ENCODE measurements at regions not wholly inside any gene's neighbourhood (a gene's known extent, or its start where the extent isn't known, plus 50 kb on each side); places are given as distances from the start of the nearest gene placed in this dataset.
"Not testable (repeated sequence)": the region's sequence is repeated elsewhere in the genome, so short reads cannot be mapped to it uniquely, and the experiment has no call there.

DNA sequence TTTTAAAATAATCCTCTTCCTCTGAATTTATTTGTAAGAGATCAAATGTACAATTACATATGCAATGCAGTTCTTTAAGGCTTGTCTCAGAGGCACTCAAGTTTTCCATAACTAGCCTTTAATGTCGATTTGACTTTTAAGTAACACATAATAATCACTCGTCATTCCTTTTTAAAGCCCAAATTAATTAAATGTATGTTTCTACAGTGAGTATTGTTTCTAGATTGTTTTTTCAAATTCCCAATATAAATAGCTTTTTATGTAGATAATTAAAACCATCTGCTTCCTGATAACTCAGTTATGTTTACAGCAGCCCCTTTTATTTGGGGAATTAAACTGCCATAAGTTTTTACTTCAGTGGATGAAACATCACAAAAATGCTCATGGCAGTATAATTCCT lies 185.1 kb downstream of the ETNK1 start:
- DNase-seq (ENCODE audit: low read depth), result no peak

- DNase-seq (ENCODE audit: low read depth), result no peak
These were observed 187.6 kb downstream of the ETNK1 start for GRCh38 chr12:22812531-22812930.

GRCh38 chr12:22821985-22822384 lies 197.0 kb downstream of the ETNK1 start:
- DNase-seq (ENCODE audit: low read depth), result peak; percentile 5

- no peak for DNase-seq (ENCODE audit: low read depth)
These were observed 201.1 kb downstream of the ETNK1 start for GRCh38 chr12:22826026-22826425.

DNA sequence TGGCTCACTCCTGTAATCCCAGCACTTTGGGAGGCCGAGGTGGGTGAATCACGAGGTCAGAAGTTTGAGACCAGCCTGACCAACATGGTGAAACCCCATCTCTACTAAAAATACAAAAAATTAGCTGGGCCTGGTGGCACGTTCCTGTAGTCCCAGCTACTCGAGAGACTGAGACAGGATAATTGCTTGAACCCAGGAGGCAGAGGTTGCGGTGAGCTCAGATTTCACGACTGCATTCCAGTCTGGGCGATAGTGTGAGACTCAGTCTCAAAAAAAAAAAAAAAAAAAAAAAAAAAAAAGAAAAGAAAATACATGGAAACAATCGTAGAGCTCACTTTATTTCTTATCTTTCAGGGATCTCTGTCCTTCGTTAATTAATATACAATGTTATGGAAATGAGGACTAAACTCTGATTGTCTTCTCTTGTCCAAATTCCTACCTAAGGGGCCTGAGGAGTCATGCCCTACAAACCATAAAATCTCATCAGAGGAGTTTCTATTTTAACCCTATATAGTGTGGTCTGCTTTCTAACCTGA lies 201.5 kb downstream of the ETNK1 start:
- DNase-seq (ENCODE audit: low read depth), result not testable (repeated sequence)

GRCh38 chr12:22828066-22828465 lies 203.1 kb downstream of the ETNK1 start:
- no peak for DNase-seq (ENCODE audit: low read depth)

- no peak for DNase-seq (ENCODE audit: low read depth)
These were observed 210.5 kb downstream of the ETNK1 start for GRCh38 chr12:22835431-22835830.

DNA sequence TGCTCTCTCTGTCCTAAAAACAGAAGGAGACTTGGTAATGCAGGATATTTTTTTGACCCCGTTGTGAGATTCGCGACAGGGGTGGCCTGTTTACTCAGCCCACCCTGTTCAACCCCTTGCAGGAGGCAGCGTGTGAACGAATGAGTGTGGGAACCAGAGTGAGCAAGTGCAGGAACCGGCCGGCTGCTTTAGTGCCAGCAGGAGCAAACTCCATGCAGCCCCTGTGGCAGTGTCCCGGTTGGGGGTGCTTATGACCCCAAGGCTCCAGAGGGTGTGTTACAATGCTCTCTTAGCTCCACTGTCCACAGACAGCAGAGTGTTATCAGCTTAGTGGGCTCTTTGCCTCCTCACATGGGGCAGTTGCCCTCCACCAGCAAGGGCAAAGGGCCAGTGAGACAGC lies 225.2 kb downstream of the ETNK1 start:
- no peak for DNase-seq (ENCODE audit: low read depth)

GRCh38 chr12:22851532-22851931 lies 226.6 kb downstream of the ETNK1 start:
- no peak for DNase-seq (ENCODE audit: low read depth)

GRCh38 chr12:22855456-22855855 lies 230.5 kb downstream of the ETNK1 start:
- DNase-seq (ENCODE audit: low read depth), result no peak

GRCh38 chr12:22856178-22856577 lies 231.2 kb downstream of the ETNK1 start:
- DNase-seq (ENCODE audit: low read depth), result peak; percentile 47

DNA sequence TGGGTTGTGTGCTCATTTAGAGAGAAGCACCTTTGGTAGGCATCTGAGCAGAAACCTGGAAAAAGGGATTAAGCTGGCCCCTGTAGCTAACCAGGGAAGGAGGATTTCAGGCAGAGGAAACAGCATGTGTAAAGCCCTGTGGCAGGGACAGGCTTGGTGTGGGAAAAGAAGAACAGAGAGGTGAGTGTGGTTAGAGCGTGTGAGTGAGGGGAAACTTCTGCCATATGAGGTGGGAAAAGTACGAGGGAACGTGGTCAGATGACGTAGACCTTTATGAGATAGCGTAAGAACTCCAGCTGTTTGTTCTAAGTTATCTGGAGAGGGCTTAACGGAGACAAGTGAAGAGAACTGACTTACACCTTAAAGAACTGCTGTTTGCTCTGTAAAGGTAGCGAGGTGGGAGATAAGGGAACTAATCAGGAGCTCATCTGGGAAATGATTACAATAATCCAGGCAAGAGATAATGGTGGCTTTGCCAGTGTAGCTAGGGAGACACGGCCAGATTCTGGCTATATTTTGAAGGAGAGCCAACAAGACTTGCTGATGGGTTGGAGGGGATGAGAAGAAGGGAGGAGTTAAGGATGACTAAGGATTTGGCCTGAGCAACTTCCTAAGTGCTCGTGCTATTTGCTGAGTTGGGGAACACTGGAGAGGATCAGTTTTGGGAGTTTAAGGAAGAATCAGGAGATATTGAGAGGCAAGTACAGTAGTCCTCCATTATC lies 234.0 kb downstream of the ETNK1 start:
- peak; percentile 17 for DNase-seq (ENCODE audit: low read depth)

DNA sequence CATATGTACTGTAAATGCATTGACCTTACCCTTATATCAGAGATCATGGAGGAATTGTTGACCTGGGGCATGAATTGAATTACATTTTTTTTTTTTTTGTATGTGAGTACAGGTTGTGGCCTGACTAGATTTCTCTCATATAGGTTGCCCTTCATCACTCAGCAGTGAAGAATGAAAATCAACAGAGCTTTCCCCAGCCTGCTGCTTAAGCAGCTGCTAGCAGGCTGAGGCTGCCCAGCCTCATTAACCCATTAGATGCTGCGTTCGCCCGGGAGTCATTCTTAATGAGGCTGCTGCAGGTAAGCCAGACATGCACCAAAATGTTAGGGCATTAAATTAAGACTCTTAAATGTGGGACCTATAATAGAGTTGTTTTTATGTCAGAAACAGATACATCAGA lies 236.0 kb downstream of the ETNK1 start:
- DNase-seq (ENCODE audit: low read depth), result no peak

GRCh38 chr12:22865822-22866221 lies 240.9 kb downstream of the ETNK1 start:
- no peak for DNase-seq (ENCODE audit: low read depth)

- no peak for DNase-seq (ENCODE audit: low read depth)
These were observed 241.4 kb downstream of the ETNK1 start for GRCh38 chr12:22866406-22866805.

- DNase-seq (ENCODE audit: low read depth), result peak; percentile 1
These were observed 249.2 kb downstream of the ETNK1 start for GRCh38 chr12:22874151-22874550.

- no peak for DNase-seq (ENCODE audit: low read depth)
These were observed 251.3 kb downstream of the ETNK1 start for GRCh38 chr12:22876262-22876661.

GRCh38 chr12:22879203-22879602 lies 254.2 kb downstream of the ETNK1 start:
- DNase-seq (ENCODE audit: low read depth), result no peak

GRCh38 chr12:22880331-22880730 lies 255.4 kb downstream of the ETNK1 start:
- no peak for DNase-seq (ENCODE audit: low read depth)

GRCh38 chr12:22880807-22881206 lies 255.8 kb downstream of the ETNK1 start:
- no peak for DNase-seq (ENCODE audit: low read depth)

DNA sequence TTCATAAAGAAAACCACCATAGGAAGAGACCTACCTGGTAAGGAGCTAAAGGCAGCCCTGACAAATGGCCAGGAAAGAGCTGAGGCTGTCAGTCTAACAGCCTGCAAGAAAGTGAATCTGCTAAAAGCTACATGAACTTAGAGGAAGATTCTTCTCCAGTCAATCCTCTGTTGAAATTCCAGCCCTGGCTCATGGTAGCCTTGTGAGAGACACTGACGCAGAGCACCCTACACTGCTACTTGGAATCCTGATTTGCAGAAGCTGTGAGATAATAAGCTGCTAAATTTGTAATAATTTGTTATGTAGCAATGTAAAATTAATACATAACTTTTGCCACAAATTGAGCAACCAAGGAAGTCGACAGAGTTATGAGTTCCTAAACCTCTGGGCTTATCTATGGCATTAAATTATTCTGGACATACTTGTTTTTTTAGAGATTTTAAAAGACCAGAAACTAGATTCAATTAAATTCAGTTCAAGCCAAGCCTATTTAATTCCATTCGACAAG lies 257.0 kb downstream of the ETNK1 start:
- DNase-seq (ENCODE audit: low read depth), result no peak

DNA sequence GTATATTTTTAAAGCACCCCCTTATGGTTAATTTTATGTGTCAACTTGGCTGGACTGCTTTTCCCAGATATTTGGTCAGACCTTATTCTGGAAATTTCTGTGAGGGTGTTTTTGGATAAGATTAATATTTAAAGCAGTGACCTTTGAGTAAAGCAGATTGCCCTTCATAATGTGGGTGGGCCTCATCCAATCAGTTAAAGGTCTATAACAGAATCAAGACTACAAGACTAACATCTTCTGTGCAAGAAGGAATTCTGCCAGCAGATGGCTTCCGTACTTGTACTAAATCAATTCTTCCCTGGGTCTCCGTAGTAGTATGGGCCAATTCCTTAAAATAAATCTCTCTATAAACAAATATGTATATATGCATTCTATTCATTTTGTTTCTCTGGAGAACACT lies 257.6 kb downstream of the ETNK1 start:
- DNase-seq (ENCODE audit: low read depth), result no peak

- DNase-seq (ENCODE audit: low read depth), result no peak
These were observed 268.9 kb downstream of the ETNK1 start for GRCh38 chr12:22893878-22894277.

DNA sequence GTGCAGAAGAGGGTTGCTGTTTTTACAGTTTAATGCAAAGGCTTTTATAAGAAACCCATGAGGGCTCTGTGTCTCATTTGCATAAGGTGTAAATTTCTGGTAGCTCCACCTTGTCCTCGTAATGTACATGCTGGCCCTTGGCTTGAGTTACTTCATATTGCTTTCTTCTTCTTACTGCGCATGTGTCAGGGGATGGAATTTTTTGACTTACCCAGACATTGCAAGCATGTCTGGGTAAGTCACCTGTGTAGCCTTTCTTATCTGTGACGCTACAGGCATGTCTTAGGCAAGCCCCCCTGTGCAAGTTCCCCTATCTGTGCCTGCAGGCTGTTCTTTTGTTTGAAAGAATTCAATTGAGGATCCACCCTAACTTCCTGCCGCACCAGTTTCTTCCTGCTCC lies 274.2 kb downstream of the ETNK1 start:
- no peak for DNase-seq (ENCODE audit: low read depth)

Measured in iris pigment epithelial cell (primary cell).